OCI-LY1 (cell line): ENCODE measurements at regions not wholly inside any gene's neighbourhood (a gene's known extent, or its start where the extent isn't known, plus 50 kb on each side); places are given as distances from the start of the nearest gene placed in this dataset.

Experiments used
- EZH2 ChIP-seq: fragments of 200-600 bp; sonication (generic), shearing (Covaris generic); IDR thresholded peaks from 2 replicates; pipeline ENCODE4 v1.8.0; 2017; ENCODE audit warnings: borderline replicate concordance, mixed run types, mild to moderate bottlenecking, antibody characterized with exemption, low read length, moderate library complexity, mixed read lengths
- TF ChIP-seq, protein P1 (sequence below): fragments of 200-600 bp; sonication (generic), shearing (Covaris generic); IDR thresholded peaks from 2 replicates; pipeline ENCODE4 v1.5.1; 2017; ENCODE audit warnings: mild to moderate bottlenecking, antibody characterized with exemption, low read length, moderate library complexity, mixed read lengths

- no peak for TF ChIP-seq EZH2
- TF ChIP-seq, protein P1, sequence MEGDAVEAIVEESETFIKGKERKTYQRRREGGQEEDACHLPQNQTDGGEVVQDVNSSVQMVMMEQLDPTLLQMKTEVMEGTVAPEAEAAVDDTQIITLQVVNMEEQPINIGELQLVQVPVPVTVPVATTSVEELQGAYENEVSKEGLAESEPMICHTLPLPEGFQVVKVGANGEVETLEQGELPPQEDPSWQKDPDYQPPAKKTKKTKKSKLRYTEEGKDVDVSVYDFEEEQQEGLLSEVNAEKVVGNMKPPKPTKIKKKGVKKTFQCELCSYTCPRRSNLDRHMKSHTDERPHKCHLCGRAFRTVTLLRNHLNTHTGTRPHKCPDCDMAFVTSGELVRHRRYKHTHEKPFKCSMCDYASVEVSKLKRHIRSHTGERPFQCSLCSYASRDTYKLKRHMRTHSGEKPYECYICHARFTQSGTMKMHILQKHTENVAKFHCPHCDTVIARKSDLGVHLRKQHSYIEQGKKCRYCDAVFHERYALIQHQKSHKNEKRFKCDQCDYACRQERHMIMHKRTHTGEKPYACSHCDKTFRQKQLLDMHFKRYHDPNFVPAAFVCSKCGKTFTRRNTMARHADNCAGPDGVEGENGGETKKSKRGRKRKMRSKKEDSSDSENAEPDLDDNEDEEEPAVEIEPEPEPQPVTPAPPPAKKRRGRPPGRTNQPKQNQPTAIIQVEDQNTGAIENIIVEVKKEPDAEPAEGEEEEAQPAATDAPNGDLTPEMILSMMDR, result no peak
These were observed 287.8 kb downstream of the DTWD2 start for GRCh38 chr5:118700510-118700909.
